ENCODE measurements at regions not wholly inside any gene's neighbourhood (a gene's known extent, or its start where the extent isn't known, plus 50 kb on each side); places are given as distances from the start of the nearest gene placed in this dataset.

DNA sequence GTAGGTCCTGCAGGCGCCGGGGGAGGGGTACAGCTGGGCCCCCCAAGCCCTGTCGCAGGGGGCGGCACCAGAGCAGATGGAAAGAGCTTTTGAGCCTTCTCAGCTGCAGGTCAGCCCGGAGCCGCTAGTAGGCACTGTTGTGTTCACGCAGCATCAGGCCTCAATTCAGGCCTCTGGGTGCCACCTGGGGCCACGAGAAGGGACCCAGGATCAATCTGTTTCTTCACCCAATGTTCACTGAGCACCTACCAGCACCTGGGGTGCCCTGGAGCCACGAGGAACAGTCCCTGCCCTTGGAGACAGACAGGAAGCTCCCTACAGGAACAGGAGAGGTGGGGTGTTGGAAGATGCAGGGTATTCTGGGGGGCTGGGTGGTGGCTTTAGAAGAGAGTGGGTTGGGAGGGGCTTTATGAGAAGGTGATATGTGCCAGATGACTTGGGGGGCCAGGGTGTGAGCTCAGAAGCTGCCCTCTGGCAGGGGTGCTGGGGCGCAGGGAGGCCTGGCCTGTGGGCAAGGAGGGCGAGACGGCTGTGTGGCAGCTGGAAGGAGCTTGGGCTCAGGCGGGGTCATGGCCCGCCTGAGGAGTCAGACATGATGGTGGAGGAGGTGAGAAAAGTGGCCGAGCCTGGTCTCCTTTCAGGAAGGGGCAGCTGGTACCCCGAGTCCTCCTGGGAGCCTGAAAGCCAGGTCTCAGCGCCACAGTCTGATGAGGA is 121.9 kb upstream of the GSE1 start (continued):
- peak; percentile 25; the same call in 1 of the 2 replicates for TF ChIP-seq FOSL2 (CRISPR knock-in tag; IDR thresholded peaks at IDR 0.05)
- TF ChIP-seq ISX (CRISPR knock-in tag; conservative IDR thresholded peaks at IDR 0.05), result no peak
- TF ChIP-seq, protein P1, sequence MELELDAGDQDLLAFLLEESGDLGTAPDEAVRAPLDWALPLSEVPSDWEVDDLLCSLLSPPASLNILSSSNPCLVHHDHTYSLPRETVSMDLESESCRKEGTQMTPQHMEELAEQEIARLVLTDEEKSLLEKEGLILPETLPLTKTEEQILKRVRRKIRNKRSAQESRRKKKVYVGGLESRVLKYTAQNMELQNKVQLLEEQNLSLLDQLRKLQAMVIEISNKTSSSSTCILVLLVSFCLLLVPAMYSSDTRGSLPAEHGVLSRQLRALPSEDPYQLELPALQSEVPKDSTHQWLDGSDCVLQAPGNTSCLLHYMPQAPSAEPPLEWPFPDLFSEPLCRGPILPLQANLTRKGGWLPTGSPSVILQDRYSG (CRISPR knock-in tag; IDR thresholded peaks at IDR 0.05), result no peak
- TF ChIP-seq STAT6 (CRISPR knock-in tag; IDR thresholded peaks at IDR 0.05; ENCODE audit: borderline replicate concordance), result no peak
- TF ChIP-seq ATF7-NPFF (CRISPR knock-in tag; IDR thresholded peaks at IDR 0.05; ENCODE audit: low read depth), result no peak
- TF ChIP-seq MEIS2 (CRISPR knock-in tag; IDR thresholded peaks at IDR 0.05), result no peak; the same call in 1 of the 2 replicates
- no peak for TF ChIP-seq HHEX (CRISPR knock-in tag; IDR thresholded peaks at IDR 0.05)
- TF ChIP-seq ZSCAN25 (CRISPR knock-in tag; IDR thresholded peaks at IDR 0.05), result peak; percentile 70; the same call in 1 of the 2 replicates
- TF ChIP-seq, protein P2, sequence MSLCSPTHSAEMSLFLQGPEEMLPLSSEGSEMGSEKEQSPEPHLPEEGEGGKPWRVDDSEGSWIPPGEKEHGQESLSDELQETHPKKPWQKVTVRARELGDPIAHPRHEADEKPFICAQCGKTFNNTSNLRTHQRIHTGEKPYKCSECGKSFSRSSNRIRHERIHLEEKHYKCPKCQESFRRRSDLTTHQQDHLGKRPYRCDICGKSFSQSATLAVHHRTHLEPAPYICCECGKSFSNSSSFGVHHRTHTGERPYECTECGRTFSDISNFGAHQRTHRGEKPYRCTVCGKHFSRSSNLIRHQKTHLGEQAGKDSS (CRISPR knock-in tag; IDR thresholded peaks at IDR 0.05; ENCODE audit: borderline replicate concordance, low read depth), result peak; percentile 39; the same call in 1 of the 2 replicates
- TF ChIP-seq TGIF2 (CRISPR knock-in tag; IDR thresholded peaks at IDR 0.05), result no peak
- no peak for TF ChIP-seq ZNF496 (CRISPR knock-in tag; IDR thresholded peaks at IDR 0.05; ENCODE audit: insufficient replicate concordance)
- TF ChIP-seq ZFP36L2 (CRISPR knock-in tag; IDR thresholded peaks at IDR 0.05), result no peak
- no peak for TF ChIP-seq TAF1 (CRISPR knock-in tag; IDR thresholded peaks at IDR 0.05)
- TF ChIP-seq PREB (CRISPR knock-in tag; IDR thresholded peaks at IDR 0.05), result no peak
- no peak for TF ChIP-seq ASH2L (IDR thresholded peaks at IDR 0.05; ENCODE audit: insufficient read length, low read depth, low read length)
- no peak for TF ChIP-seq HNF4G (IDR thresholded peaks at IDR 0.05; ENCODE audit: borderline replicate concordance, low read depth, low read length)
- TF ChIP-seq HNF4G (CRISPR knock-in tag; IDR thresholded peaks at IDR 0.05; ENCODE audit: borderline replicate concordance, low read depth), result no peak
- no peak for TF ChIP-seq ZBTB44 (CRISPR knock-in tag; IDR thresholded peaks at IDR 0.05)
- no peak for TF ChIP-seq ZBTB3 (CRISPR knock-in tag; IDR thresholded peaks at IDR 0.05; ENCODE audit: borderline replicate concordance, low read depth)
- no peak for TF ChIP-seq MAFF (IDR thresholded peaks at IDR 0.05; ENCODE audit: low read depth, low read length)
- TF ChIP-seq SOX6 (IDR thresholded peaks at IDR 0.05), result no peak
- no peak; the same call in 1 of the 2 replicates for TF ChIP-seq SOX6 (CRISPR knock-in tag; IDR thresholded peaks at IDR 0.05)
- 0 out of 2 replicates have a peak, but pooled peaks have one; percentile 8 for TF ChIP-seq ZNF556 (CRISPR knock-in tag; IDR thresholded peaks at IDR 0.05; ENCODE audit: borderline replicate concordance)
- TF ChIP-seq SIN3A (IDR thresholded peaks at IDR 0.05; ENCODE audit: borderline replicate concordance, low read depth, low read length), result no peak
